Activated CD4-positive, alpha-beta T cell treated with anti-CD3 and anti-CD28 coated beads, Interleukin-2, amount 50 U/mL, for 1 hour (primary cell): ENCODE measurements at regions not wholly inside any gene's neighbourhood (a gene's known extent, or its start where the extent isn't known, plus 50 kb on each side); places are given as distances from the start of the nearest gene placed in this dataset.
"Not testable (repeated sequence)": the region's sequence is repeated elsewhere in the genome, so short reads cannot be mapped to it uniquely, and the experiment has no call there.

Experiments used
- DNase-seq: peaks from one replicate; pipeline ENCODE4 v3.0.0-alpha.2; 2020

DNA sequence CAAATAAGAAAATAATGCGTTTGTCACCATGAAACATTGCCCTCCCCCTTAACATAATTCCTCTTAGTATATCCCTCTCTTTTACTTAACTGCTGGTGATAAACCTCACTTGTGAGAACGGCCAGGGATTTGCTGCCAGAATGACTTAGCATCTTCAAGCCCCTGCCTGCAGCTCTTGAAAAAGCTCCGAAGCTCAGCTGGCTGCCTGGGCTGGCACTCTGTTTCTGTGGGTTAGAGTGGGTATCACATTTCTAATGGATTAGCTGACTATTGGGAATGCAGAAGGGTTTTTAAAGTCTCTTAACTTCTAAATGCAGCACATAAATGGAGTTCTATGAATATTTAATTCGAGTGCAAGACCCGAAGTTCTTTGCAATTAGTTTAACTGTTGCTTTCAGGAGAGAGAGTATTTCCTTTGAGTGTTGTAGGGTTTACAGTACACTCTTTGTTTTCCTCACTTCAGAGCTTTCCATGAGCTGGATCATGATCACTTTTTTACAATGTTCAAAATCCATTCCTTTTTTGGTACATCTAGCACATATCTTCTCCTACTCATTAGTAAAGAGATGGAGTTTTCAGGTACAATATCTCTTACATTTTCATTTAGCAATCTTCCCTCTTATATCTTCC lies 124.7 kb upstream of the RBMS3 start:
- DNase-seq: no peak

DNA sequence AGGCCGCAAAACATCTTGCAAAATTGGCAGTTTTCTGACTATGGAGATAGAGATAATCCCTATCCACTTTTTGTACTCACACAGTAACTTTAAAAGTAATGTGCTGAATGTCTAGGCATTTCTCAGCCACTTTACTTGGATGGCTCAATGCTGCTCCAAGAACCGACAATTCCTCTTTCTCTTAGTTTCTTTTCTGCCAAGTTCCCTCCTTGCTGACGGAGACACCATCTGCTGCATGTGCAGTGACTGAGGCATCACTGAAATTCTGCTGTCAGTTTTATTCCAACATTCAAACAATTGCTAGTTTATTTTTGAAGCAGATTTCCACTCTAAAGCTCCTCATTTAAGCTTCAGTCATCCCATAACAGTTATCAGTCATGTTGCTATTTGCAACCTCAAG lies 116.0 kb upstream of the RBMS3 start:
- no peak for DNase-seq

DNA sequence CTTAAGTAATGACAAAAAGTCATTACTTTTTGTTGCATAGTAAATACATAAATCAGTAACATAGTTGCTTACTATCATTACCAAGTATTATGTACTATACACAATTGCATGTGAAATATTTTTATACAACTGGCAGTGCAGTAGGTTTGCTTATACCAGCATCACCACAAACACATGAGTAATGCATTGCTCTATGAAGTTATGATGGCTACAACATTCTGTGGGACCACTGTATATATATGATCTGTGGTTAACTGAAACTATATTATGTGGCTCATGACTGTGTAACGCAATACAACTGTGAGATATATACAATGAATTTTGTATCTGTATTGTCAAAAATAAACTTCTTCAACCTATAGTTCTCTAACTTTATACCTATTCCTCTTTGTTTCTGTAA lies 113.7 kb upstream of the RBMS3 start:
- DNase-seq: no peak

DNA sequence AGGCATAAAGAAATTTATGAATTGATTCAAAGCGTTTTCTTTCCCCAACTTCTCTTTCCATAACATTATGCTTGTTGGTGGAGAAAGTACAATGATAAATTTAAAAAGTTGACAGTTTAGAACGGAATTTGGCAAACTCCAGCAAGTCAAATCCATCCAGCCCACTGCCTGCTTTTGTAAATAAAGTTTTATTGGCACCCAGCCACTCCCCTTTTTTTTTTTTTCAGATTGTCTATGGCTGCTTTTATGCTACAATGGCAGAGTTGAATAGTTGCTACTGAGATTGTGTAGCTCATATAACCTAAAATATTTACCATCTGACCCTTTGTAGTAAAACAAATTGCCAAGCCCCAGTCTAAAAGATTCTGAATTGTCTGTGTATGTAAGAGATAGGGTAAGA lies 112.8 kb upstream of the RBMS3 start:
- no peak for DNase-seq

DNA sequence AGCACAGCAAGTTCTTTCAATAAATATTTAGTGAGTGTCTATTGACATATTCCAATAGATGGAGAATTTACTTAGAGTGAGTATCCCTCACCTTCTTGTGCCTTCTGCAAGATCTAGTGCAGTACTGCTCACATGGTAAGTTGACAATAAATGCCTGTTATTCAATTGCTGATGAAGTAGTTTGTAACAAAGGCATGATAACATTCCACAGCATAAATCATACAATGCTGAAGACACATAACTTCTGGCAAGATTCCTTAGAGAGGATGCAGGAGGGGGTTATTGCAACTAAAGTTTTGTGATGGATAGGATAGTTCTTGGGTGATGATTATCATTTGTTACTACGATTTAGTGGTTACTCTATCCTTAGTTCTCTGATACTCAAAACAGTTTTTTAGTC lies 112.2 kb upstream of the RBMS3 start:
- no peak for DNase-seq

DNA sequence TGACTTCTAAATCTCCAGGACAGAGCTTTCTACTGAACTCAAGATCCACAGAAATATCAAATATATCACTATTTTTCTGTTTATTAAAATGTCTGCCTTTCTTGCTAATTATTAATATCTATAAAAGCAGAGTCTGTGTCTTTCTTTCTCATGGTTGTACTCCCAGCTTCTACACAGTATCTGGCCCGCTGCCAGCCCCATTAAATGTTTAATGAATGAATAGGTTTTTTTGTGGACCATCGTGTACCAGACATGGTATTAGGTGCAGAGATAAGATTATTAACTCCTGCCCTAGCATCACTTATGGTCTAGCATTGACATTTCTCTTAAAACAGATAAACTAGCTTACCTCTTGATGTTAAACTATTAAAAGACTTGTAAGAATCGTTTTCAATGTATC lies 111.4 kb upstream of the RBMS3 start:
- DNase-seq: no peak

DNA sequence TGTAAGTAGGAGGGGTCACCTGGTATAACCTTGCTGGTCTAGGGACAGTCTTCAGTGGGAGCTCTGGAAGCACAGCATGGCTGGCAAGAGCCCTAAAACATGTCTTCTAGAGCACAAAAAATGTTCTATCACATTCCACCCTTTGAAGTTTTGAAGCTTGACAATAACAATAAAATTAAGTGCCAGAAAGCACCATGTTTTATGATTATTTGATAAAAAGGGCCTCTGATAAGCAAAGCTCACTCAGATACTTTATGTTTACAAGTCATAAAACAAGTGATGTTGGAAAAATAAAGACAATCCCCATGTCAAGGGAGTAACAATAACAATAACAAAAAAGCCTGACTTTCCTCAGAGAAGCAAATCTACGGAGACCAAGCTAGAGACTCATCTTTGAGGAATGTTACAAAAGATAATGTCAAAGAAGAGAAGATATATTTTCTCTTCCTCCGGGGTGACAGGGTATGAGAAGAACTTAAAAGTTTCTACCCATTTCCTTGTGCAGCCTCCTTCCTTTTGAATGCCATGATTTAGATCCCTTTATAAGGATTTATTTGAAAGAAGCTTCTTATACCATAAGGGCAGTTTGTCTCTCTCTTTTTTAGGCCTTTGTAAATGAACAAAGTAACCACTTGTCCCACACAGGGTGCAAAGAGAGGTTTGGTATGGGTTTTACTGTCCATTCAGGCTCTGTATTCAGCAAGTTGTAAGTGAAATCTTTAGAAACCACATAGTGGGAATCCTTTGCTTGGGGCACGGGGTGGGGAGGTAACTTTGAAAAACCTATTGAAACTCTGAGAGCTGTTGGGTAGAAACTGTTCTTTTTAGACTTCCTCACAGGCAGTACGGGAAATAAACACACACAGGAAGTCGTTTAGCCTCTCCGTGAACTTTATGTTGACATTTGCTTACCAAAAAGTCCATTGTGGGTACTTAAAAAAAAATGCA lies 109.6 kb upstream of the RBMS3 start:
- DNase-seq: no peak

DNA sequence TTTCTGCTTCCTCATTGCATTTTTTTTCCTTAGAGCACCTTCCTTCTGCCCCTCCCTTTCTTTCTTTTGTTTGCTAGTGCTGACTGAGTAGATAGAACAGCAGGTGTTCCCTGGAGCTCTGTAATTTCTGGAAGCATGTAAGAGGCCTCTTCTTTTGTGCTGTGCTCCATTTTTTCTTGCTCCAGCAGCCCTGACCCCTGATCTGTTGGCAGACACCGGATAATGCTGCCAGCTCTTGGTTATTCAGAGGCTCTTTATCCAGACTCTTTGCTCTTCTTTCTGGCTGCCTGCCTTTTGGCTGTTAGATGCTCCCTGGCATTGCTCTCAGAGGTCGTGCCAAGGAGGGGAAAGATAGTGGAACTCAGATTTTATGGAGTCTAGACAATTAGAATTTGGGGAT lies 104.4 kb upstream of the RBMS3 start:
- no peak for DNase-seq

DNA sequence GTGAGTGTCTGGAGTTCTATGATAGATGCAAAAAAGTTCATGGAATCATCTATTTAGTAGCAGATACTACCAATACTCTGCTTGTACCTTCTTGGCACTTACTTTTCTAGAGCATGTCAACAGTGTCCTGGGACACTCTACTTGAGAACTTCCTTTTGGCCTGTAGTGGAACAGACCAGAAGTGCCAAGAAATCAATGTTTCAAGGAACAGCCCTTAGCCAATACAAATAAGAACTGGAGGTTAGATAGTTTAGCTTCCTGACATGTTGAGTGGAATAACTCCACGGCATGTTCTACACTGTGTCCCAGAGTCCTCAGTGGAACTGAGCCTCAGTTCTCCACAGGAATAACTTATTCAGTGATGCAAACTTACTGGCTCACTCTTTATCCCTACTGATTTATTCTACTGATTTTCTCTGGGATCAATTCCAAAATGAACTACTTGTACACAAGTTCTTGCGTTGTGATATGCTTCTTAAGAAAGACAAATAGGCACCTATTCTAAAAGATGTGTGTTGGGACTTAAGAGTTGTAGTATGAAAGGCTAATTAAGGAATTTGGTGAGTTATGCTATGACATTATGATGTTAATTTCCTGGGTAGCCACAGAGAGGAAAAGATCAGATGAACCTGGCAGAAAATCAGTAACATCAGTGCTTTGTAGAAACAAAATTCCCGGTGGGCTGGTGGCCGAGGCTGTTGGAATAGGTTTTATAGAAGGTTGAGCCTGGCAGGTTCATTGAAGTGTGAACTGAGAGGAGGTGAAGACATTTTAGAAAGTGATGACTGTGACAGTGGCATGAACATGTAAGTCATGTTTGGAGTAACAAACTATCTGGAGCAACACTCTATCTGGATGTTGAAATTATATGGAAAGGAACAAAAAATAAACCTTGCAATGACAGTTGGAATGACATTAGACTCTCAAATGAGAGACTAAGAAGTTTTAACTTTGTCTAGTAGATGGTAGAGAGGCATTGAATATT lies 101.8 kb upstream of the RBMS3 start:
- DNase-seq: no peak

DNA sequence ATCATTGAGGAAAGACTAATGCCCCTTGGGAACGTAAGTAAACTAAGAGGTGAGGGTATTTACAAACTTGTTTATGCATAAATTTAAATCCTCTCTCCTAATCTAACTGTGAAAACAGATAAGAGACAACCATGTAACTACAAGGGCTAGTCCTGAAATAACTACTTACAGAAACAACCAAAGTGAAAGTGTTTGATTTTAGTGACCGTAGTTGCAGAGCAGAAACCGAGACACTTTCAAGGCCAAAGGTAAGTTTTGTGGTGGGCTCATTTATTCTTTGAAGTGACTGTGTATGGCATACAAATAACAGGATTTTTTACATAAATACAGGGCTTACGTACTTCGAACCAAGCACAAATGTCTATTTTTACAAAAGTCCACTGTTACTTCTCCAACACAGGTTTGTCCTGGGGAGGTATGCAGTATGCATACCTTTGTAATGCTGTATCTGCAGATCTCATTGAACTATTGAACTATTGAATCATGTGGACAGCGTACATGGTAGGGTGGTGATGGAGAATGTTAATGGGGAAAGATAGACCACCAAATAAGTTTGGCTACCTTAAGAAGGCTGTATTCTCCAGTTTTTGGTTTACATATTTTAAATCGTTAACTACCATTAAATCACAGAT lies 99.6 kb upstream of the RBMS3 start:
- DNase-seq: no peak

DNA sequence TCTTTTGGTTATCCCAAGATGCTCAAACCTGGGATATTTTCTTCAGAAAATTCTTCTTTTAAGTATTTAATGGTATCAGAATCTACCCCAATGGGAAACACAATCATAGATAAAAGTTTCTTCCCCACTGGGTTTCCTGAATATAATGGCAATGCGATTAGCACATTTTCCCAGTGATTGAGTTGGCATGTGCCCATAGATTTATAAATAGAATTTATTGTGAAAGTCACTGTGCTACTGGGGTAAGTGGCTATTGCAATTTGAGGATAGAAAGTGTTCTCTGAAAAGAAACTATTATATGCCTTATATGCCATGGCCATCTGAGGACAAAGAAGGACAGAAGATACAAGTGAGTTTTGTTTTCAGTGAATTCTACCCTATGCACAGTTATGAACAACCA lies 99.0 kb upstream of the RBMS3 start:
- DNase-seq: no peak

DNA sequence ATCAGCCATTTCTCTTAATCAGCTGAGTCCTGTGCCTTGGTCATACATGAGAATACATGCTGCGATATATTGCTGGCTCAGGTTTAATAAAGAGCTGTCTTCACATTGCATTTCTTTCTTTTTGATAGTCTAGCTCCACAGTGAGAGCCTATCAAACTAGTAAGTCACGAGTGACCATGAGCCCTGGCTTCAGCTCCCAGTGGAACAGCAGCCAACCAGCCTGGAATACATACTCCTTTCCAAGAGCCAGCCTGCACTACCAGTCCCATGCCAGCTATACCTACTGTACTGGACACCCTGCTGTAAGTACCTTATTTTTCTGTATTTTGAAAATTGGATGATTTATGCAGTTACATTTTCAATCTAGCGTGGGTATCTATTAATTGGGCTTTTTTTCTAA lies 98.0 kb upstream of the RBMS3 start:
- not testable (repeated sequence) for DNase-seq

DNA sequence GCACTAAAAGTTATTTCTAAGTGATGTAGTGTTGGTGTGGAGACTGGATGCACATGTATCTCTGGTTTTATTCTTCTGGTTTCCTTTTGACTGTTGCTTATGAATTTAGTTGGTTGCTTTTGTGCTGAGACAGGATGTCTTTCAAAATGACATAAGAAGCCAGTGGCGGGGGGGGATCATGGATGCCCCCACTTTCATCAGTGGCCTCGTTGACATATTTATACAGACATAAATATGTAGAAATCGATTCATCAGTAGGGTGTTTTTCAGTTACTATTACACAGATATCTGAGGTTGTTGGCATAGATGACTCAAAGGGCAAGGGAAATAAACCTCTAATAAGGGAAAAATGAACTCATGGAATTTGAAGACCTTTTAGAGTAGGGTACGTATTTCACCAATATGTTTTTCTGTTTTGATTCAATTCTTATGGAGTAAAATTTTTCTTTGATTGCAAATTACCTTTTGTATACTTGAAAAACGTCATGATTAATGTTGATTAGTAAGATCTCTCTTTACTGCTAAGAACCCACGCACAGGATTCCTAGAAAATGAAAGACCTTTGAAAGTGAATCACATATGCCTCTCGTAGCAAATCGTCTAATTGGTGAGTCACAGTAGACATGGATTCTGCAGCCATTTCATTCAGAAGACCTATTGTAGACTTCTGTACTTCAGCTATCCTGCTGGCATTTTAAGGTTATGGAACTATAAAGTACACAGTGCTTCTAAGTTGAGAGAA lies 97.4 kb upstream of the RBMS3 start:
- no peak for DNase-seq

DNA sequence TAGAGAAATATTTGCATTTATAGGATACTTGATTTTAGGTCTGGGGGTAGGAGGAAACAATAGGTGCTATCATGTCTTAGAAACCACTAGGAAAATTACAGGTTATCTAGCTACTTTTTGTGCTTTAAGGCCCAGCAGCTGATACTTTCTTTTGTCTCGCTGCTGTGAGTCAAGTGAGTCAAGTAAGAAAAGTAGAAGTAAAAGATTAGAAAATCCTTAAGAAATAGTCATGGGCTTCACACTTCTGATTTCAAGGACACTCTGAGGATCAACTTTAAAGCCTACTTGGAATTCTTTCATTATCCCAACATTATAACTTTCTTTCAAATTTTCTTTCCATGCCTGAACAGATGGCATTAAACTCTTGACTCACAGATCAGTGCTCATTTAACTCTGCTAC lies 95.2 kb upstream of the RBMS3 start:
- no peak for DNase-seq

DNA sequence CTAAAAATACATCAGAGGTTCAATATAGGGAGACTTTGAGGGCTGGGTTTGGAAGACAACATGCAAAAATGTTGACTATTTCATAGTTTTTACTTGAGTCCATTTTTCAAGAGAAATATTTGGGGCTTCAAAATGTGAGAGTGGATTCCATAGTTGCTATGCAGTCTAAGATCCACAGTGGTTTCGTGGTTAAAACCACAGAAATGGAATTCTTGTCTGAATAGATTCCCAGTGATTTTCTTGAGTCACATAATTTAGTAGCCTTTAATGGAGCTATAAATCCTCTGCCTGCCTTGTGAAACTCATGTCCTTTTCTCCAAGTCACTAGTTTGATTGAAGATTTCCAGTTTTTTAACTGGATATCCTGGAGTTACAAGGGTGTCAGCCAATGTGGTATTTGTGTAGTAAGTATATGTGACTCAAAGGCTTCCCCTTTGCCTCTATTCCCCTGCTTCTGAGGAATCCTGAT lies 94.7 kb upstream of the RBMS3 start:
- DNase-seq: no peak

DNA sequence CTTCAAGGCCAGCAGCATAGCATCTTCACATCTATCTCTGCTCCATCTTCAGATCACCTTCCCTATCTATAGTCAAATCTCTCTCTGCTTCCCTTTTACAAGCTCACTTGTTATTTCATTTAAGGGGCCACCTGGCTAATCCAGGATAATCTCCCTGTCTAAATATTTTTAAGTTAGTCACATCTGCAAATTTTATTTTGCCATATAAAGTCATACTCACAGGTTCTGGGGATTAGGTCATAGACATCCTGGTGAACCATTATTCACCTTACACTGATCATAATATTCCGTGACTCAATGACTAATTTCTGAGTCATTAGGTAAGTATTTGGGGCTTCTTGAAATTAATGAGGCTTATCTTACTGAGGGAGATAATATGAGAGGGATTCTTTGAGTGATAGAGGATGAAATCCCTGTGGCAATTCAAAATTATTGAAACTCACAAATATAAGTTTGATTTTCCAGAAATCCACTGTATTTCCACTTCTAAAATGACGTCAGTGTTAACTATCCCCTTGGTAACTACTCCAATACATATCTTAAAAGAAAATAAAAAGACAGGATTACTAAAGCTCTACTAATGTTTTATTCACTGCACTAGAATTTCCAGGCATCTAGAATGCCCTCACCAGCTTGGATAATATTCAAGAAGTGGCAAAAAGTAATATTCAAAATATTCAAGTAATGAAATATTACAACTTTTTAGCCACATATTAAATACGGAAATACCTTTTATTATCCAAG lies 93.7 kb upstream of the RBMS3 start:
- no peak for DNase-seq

DNA sequence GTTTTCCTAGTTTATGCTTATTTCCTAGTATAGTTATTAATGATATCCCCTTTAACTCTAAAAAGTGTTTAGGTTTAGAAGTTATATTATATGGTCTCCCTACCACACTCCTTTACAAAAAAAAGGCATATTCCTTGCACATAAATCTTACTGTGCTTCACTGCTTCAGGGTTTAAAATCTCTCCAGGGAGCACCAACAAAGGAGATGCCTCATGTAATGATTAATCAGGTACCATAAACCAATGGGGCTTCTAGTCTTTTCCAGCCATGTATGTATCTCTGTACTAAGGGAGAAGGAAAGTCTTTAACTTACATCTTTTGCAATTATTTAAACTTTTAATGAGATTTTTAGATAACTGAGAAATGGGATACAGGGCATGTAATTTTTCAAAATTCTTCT lies 91.5 kb upstream of the RBMS3 start:
- DNase-seq: no peak

DNA sequence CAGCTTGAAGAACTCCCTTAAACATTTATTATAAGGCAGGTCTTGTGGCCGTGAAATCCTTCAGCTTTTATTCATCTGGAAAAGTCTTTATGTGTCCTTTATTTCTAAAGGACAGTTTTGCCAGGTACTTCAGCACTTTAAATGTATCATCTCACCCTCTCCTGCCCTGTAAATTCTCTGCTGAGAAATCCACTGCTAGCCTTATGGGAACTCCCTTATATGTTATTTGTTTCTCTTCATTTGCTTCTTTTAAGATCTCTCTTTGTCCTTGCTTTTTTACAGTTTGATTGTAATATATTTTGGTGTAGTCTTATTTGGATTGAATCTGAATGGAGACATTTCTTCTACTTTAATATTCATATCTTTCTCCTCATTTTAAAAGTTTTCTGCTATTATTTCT lies 86.7 kb upstream of the RBMS3 start:
- DNase-seq: no peak

DNA sequence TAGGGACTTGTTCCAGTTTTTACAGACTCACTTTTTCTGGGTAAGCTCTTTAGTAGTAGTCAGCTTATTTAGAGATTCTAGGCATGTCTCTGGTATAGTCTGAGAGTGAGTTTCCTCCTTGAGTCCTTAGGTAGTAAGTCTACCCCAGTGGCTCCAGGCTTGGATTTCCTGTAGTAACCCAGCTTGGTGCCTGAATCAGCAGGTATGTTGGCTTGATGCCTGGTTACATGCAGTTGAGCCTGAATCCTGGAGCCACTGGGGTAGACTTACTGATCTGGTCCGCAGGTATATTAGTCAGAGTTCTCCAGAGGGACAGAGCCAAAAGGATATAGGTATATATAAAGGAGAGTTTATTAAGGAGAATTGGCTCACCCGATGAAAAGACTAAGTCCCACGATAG lies 85.8 kb upstream of the RBMS3 start:
- no peak for DNase-seq

DNA sequence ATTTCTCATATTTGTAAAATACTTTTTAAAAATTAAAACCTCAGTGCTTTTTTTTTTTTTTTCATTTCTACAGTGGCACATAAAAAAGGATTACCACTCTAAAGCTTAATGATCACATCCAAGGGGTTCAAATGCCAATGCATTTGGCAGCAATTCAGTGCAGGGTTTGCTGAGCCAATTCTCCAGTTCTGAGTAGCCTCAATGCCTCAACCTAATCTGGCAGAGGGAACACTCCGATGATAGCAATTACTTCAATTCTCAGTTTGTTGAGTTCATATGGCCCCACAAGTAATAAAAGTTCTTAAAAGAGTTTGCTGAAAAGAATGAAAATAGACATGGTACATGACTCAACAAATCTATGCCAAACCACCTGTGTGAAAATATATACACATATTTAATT lies 79.3 kb upstream of the RBMS3 start:
- no peak for DNase-seq

DNA sequence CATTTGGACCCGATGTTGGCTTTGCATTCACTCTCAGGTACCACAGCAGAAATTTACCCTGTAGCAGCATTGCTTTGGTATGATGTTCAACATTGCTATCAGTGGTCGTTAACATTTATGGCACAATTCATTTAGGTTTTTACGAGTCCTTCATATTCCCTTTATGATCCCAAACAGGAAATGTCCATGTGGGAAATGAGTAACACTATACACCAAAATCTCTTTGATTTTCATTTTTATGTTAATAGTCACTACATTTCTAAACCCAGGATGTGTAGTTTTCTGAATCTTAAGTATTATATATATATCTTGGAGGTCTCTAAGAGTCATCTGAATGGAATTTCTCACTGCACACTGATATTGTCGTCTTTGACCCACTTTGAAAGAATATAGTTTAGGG lies 78.5 kb upstream of the RBMS3 start:
- no peak for DNase-seq
